Body of pancreas (tissue), 4 donors: ENCODE measurements at regions not wholly inside any gene's neighbourhood (a gene's known extent, or its start where the extent isn't known, plus 50 kb on each side); places are given as distances from the start of the nearest gene placed in this dataset.

Experiments
- POLR2A ChIP-seq, 3 donors: fragments of 450-650 bp; IDR thresholded peaks; one replicate each; pipeline ENCODE4 v1.6.1; 2016; ENCODE audit warnings: antibody characterized with exemption in 3 of 3, mild to moderate bottlenecking in 2 of 3
- TF ChIP-seq, protein P1 (sequence below), 7 experiments: fragments of 450-650 bp in 4 of 7; fragments of 200-600 bp in 3 of 7; sonication (generic) in 3 of 7; IDR thresholded peaks; one replicate each; pipeline ENCODE4 v1.5.1; 2016 to 2019; ENCODE audit warnings: antibody characterized with exemption in 7 of 7

DNA sequence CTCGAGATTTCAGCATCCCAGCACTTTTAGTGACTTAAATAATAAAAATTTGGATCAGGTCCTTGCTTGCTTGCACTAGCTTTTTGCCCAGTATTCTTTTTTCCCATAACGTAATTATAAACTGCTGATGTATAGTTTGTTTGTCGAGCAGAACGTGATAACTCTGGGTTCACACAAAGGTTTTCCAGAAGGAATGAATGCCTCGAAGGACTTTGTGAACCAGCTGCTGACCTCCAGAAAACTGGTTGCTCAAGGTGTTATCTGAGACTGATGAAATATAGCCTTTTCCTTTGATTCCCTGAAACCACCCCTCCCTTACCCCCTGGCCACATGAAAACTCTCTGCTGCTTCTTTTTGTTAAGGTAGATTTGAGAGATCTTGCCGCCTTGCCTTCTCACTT is 229.1 kb upstream of the CARD18 start:
- TF ChIP-seq, protein P1, sequence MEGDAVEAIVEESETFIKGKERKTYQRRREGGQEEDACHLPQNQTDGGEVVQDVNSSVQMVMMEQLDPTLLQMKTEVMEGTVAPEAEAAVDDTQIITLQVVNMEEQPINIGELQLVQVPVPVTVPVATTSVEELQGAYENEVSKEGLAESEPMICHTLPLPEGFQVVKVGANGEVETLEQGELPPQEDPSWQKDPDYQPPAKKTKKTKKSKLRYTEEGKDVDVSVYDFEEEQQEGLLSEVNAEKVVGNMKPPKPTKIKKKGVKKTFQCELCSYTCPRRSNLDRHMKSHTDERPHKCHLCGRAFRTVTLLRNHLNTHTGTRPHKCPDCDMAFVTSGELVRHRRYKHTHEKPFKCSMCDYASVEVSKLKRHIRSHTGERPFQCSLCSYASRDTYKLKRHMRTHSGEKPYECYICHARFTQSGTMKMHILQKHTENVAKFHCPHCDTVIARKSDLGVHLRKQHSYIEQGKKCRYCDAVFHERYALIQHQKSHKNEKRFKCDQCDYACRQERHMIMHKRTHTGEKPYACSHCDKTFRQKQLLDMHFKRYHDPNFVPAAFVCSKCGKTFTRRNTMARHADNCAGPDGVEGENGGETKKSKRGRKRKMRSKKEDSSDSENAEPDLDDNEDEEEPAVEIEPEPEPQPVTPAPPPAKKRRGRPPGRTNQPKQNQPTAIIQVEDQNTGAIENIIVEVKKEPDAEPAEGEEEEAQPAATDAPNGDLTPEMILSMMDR (IDR thresholded peaks at IDR 0.05), result no peak
- TF ChIP-seq POLR2A (IDR thresholded peaks at IDR 0.05), result no peak
